Heart left ventricle (tissue), 13 donors: ENCODE measurements at regions not wholly inside any gene's neighbourhood (a gene's known extent, or its start where the extent isn't known, plus 50 kb on each side); places are given as distances from the start of the nearest gene placed in this dataset.

Experiments used
- POLR2A ChIP-seq, 2 donors: fragments of 450-650 bp; IDR thresholded peaks; one replicate each; pipeline ENCODE4 v1.6.1; 2017; ENCODE audit warnings: antibody characterized with exemption in 2 of 2, mild to moderate bottlenecking in 2 of 2, moderate library complexity in 2 of 2
- TF ChIP-seq, protein P1 (sequence below), 12 donors: fragments of 200-600 bp; sonication (generic) in 4 of 12; IDR thresholded peaks; one replicate each; pipeline versions ENCODE4 v1.5.0 to v1.8.0; 2018 to 2022; ENCODE audit warnings: antibody characterized with exemption in 12 of 12, mild to moderate bottlenecking in 5 of 12
- donor health status: ischemic (EF 13 %, LVEDD 7.1; RV severe dilation, severe dysfunction).
- donor health status: DM: no; HTN: yes; CAD: no.
- donor health status: DM: no; HTN: no; CAD: no.
- donor health status: ischemic (EF 25% LVEDD 6.9; RV normal size, moderate dysfunction).
- donor health status: ischemic (EF 25% LVEDD 5.7; RV mildly dilated, moderate dysfunction).
- donor health status: ischemic (EF 35%, LVEDD 5.7; RV mildly dilated, moderate dysfunction).
- donor health status: nonischemic (EF 11% LVEDD 7.7; RV severe dilation, severe dysfunction).
- donor health status: DM: yes; HTN: yes; CAD: no.
- donor health status: PGD.
- donor health status: ischemic (EF 29% LVEDD 5.4; RV normal size, mild dysfunction).
- donor health status: nonischemic (EF 23%, LVEDD 6.1; RV moderate dilation, normal function).

DNA sequence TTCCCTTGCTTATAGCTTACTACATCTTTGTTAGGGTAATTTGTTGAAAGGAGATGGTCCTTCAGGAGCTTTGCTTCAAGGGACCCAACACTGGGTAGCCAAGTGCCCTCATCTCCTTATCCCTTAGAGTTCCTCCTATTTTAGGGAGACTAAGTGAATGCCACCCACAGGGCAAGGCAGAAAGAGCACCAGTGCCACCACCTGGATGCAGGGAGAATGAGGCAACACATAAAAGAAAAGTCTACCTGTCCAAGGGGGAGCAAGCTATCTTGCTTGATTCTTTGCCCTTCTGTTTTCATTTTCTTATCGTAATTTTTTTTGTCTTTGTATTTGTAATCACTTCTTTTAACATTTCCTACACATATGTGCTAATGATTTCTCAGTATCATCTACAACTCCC is 205.5 kb downstream of the NPR3 start:
- TF ChIP-seq POLR2A (IDR thresholded peaks at IDR 0.05): no peak
- TF ChIP-seq, protein P1, sequence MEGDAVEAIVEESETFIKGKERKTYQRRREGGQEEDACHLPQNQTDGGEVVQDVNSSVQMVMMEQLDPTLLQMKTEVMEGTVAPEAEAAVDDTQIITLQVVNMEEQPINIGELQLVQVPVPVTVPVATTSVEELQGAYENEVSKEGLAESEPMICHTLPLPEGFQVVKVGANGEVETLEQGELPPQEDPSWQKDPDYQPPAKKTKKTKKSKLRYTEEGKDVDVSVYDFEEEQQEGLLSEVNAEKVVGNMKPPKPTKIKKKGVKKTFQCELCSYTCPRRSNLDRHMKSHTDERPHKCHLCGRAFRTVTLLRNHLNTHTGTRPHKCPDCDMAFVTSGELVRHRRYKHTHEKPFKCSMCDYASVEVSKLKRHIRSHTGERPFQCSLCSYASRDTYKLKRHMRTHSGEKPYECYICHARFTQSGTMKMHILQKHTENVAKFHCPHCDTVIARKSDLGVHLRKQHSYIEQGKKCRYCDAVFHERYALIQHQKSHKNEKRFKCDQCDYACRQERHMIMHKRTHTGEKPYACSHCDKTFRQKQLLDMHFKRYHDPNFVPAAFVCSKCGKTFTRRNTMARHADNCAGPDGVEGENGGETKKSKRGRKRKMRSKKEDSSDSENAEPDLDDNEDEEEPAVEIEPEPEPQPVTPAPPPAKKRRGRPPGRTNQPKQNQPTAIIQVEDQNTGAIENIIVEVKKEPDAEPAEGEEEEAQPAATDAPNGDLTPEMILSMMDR (IDR thresholded peaks at IDR 0.05): peak in 9 of 12 donors; percentile 8 to 51 (median 36)
